HL-60 (cell line): ENCODE measurements at regions not wholly inside any gene's neighbourhood (a gene's known extent, or its start where the extent isn't known, plus 50 kb on each side); places are given as distances from the start of the nearest gene placed in this dataset.

Experiments used
- GABPA ChIP-seq: IDR thresholded peaks from 2 replicates; pipeline ENCODE4 v1.6.1; 2012; ENCODE audit warnings: low read depth
- POLR2AphosphoS5 ChIP-seq: IDR thresholded peaks from 2 replicates; pipeline ENCODE4 v1.6.1; 2012; ENCODE audit warnings: low read depth
- SPI1 ChIP-seq: IDR thresholded peaks from 2 replicates; pipeline ENCODE4 v1.6.1; 2012; ENCODE audit warnings: low read depth, mild to moderate bottlenecking, borderline replicate concordance
- TF ChIP-seq, protein P1 (sequence below): IDR thresholded peaks from one replicate; pipeline ENCODE4 v1.5.1; 2011; ENCODE audit warnings: low read length, control low read depth, inconsistent platforms; ENCODE audit not compliant: insufficient read depth
- TF ChIP-seq, protein P2 (sequence below): IDR thresholded peaks from 2 replicates; pipeline ENCODE4 v1.6.1; 2012; ENCODE audit warnings: low read depth; ENCODE audit not compliant: insufficient replicate concordance

DNA sequence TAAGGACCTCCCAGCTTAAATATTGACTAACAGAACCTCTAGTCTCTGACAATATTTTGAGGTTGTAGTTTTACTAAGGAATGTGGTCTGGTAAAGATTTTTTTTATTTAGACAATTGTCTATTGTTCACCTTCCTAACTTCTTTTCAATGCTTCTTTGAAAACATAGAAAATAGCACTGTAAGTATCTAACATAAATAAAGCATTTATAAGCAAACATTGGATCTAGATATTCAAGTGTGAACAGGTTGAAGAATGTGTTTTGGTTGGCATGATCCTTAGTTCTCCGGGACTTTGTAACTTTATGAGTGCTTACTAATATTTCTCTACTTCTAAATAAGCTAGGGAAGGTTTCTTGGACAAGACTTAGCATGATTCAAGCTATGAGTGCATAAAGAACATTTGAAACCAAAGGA lies 285.4 kb upstream of the ARSJ start:
- TF ChIP-seq, protein P1, sequence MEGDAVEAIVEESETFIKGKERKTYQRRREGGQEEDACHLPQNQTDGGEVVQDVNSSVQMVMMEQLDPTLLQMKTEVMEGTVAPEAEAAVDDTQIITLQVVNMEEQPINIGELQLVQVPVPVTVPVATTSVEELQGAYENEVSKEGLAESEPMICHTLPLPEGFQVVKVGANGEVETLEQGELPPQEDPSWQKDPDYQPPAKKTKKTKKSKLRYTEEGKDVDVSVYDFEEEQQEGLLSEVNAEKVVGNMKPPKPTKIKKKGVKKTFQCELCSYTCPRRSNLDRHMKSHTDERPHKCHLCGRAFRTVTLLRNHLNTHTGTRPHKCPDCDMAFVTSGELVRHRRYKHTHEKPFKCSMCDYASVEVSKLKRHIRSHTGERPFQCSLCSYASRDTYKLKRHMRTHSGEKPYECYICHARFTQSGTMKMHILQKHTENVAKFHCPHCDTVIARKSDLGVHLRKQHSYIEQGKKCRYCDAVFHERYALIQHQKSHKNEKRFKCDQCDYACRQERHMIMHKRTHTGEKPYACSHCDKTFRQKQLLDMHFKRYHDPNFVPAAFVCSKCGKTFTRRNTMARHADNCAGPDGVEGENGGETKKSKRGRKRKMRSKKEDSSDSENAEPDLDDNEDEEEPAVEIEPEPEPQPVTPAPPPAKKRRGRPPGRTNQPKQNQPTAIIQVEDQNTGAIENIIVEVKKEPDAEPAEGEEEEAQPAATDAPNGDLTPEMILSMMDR: no peak
- TF ChIP-seq, protein P2, sequence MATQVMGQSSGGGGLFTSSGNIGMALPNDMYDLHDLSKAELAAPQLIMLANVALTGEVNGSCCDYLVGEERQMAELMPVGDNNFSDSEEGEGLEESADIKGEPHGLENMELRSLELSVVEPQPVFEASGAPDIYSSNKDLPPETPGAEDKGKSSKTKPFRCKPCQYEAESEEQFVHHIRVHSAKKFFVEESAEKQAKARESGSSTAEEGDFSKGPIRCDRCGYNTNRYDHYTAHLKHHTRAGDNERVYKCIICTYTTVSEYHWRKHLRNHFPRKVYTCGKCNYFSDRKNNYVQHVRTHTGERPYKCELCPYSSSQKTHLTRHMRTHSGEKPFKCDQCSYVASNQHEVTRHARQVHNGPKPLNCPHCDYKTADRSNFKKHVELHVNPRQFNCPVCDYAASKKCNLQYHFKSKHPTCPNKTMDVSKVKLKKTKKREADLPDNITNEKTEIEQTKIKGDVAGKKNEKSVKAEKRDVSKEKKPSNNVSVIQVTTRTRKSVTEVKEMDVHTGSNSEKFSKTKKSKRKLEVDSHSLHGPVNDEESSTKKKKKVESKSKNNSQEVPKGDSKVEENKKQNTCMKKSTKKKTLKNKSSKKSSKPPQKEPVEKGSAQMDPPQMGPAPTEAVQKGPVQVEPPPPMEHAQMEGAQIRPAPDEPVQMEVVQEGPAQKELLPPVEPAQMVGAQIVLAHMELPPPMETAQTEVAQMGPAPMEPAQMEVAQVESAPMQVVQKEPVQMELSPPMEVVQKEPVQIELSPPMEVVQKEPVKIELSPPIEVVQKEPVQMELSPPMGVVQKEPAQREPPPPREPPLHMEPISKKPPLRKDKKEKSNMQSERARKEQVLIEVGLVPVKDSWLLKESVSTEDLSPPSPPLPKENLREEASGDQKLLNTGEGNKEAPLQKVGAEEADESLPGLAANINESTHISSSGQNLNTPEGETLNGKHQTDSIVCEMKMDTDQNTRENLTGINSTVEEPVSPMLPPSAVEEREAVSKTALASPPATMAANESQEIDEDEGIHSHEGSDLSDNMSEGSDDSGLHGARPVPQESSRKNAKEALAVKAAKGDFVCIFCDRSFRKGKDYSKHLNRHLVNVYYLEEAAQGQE: no peak
- TF ChIP-seq GABPA (no peak), POLR2AphosphoS5 (no peak), SPI1 (no peak)
